H1 (cell line): ENCODE measurements at regions not wholly inside any gene's neighbourhood (a gene's known extent, or its start where the extent isn't known, plus 50 kb on each side); places are given as distances from the start of the nearest gene placed in this dataset.

Experiments
- CTCF ChIP-seq, 3 experiments: IDR thresholded peaks; 1 replicate in 2 of 3; 2 replicates in 1 of 3; pipeline versions ENCODE4 v1.5.1 to v1.6.1; 2011; ENCODE audit warnings: low read length in 3 of 3, mild to moderate bottlenecking in 3 of 3, inconsistent platforms in 2 of 3, low read depth in 1 of 3, moderate library complexity in 1 of 3; ENCODE audit not compliant: insufficient read depth in 1 of 3; ENCODE audit errors: control extremely low read depth in 1 of 3
- POLR2A ChIP-seq, 2 experiments: IDR thresholded peaks; 1 replicate in 1 of 2; 2 replicates in 1 of 2; pipeline ENCODE4 v1.6.1; 2011; ENCODE audit warnings: low read depth in 2 of 2, low read length in 2 of 2, mild to moderate bottlenecking in 2 of 2; ENCODE audit errors: control extremely low read depth in 1 of 2
- POLR2AphosphoS5 ChIP-seq: IDR thresholded peaks from 2 replicates; pipeline ENCODE4 v1.6.1; 2011; ENCODE audit warnings: low read depth, low read length
- RAD21 ChIP-seq, 2 experiments: IDR thresholded peaks in 1 of 2; conservative IDR thresholded peaks in 1 of 2; 2 replicates each; pipeline ENCODE4 v1.6.1; 2011; ENCODE audit warnings: low read depth in 2 of 2, low read length in 2 of 2, improper control_type of control experiment in 1 of 2, inconsistent platforms in 1 of 2, mild to moderate bottlenecking in 1 of 2, moderate library complexity in 1 of 2
- SP1 ChIP-seq: IDR thresholded peaks from 2 replicates; pipeline ENCODE4 v1.6.1; 2011; ENCODE audit warnings: low read depth, low read length

GRCh38 chr2:228847684-228848083 lies 423.4 kb downstream of the PID1 start:
- TF ChIP-seq CTCF (IDR thresholded peaks at IDR 0.05; ENCODE audit: control extremely low read depth in 1 of 3, insufficient read depth in 1 of 3, low read depth in 1 of 3, low read length in 3 of 3) (no peak), RAD21 (IDR thresholded peaks at IDR 0.05 in 1 of 2, conservative IDR thresholded peaks at IDR 0.05 in 1 of 2; ENCODE audit: low read depth in 2 of 2, low read length in 2 of 2) (no peak), SP1 (no peak), POLR2AphosphoS5 (no peak), POLR2A (IDR thresholded peaks at IDR 0.05; ENCODE audit: control extremely low read depth in 1 of 2, low read depth in 2 of 2, low read length in 2 of 2) (no peak)
